ENCODE measurements at regions not wholly inside any gene's neighbourhood (a gene's known extent, or its start where the extent isn't known, plus 50 kb on each side); places are given as distances from the start of the nearest gene placed in this dataset.

GRCh38 chr2:733001-733400, 55.8 kb upstream of the TMEM18 start:
- no peak for TF ChIP-seq CTCF (conservative IDR thresholded peaks at IDR 0.05; ENCODE audit: low read depth, low read length)
- DNase-seq (ENCODE audit: low read depth), result no peak
- H3K4me3 ChIP-seq (ENCODE audit: low read depth, low read length), result no peak overlapping the region

GRCh38 chr2:731711-732110, 54.5 kb upstream of the TMEM18 start:
- no peak for TF ChIP-seq CTCF (conservative IDR thresholded peaks at IDR 0.05; ENCODE audit: low read depth, low read length)
- no peak overlapping the region for H3K4me3 ChIP-seq (ENCODE audit: low read depth, low read length)
- DNase-seq (ENCODE audit: low read depth), result no peak

GRCh38 chr2:729376-729861, 52.2 kb upstream of the TMEM18 start:
- no peak for TF ChIP-seq CTCF (conservative IDR thresholded peaks at IDR 0.05; ENCODE audit: low read depth, low read length)
- no peak for DNase-seq (ENCODE audit: low read depth)

GRCh38 chr2:728165-728564, 51.0 kb upstream of the TMEM18 start:
- no peak for DNase-seq (ENCODE audit: low read depth)
- no peak overlapping the region for H3K4me3 ChIP-seq (ENCODE audit: low read depth, low read length)
- TF ChIP-seq CTCF (conservative IDR thresholded peaks at IDR 0.05; ENCODE audit: low read depth, low read length), result no peak

More at GRCh38 chr2:729376-729861, 52.2 kb upstream of the TMEM18 start:
- no peak overlapping the region for H3K4me3 ChIP-seq (ENCODE audit: low read depth, low read length)

GRCh38 chr2:727071-727470, 49.9 kb upstream of the TMEM18 start:
- no peak for TF ChIP-seq CTCF (conservative IDR thresholded peaks at IDR 0.05; ENCODE audit: low read depth, low read length)
- DNase-seq (ENCODE audit: low read depth), result no peak
- H3K4me3 ChIP-seq (ENCODE audit: low read depth, low read length), result no peak overlapping the region

Measured in epithelial cell of proximal tubule (primary cell).